ENCODE measurements at regions not wholly inside any gene's neighbourhood (a gene's known extent, or its start where the extent isn't known, plus 50 kb on each side); places are given as distances from the start of the nearest gene placed in this dataset.

GRCh38 chr3:74145277-74145676 is 469.2 kb downstream of the CNTN3 start:
- no peak for TF ChIP-seq CTCF (IDR thresholded peaks at IDR 0.05; ENCODE audit: low read length)
- TF ChIP-seq EZH2 (optimal IDR thresholded peaks at IDR 0.05; ENCODE audit: low read depth, low read length), result no peak
